Stimulated activated naive CD8-positive, alpha-beta T cell treated with anti-CD3 and anti-CD28 coated beads, Interleukin-15, Interleukin-2, amounts not matched to agents 100 ng/mL and 50 ng/mL, for 24 hours (primary cell): ENCODE measurements at regions not wholly inside any gene's neighbourhood (a gene's known extent, or its start where the extent isn't known, plus 50 kb on each side); places are given as distances from the start of the nearest gene placed in this dataset.

Source experiments
- H3K27ac Mint-ChIP-seq: one replicate; pipeline ENCODE4 v1.8.0; 2021; ENCODE audit warnings: mild to moderate bottlenecking, mixed read lengths
- H3K27me3 Mint-ChIP-seq: one replicate; pipeline ENCODE4 v1.8.0; 2021; ENCODE audit warnings: mixed read lengths
- H3K36me3 Mint-ChIP-seq: one replicate; pipeline ENCODE4 v1.8.0; 2021; ENCODE audit warnings: low read depth, mixed read lengths
- H3K4me1 Mint-ChIP-seq: one replicate; pipeline ENCODE4 v1.8.0; 2021; ENCODE audit warnings: low read depth, mixed read lengths
- H3K4me3 Mint-ChIP-seq: one replicate; pipeline ENCODE4 v1.8.0; 2021; ENCODE audit warnings: mild to moderate bottlenecking, mixed read lengths
- H3K9me3 Mint-ChIP-seq: one replicate; pipeline ENCODE4 v1.8.0; 2021; ENCODE audit warnings: mixed read lengths

GRCh38 chr2:75256485-75256884 is 57.2 kb upstream of the TACR1 start:
- Mint-ChIP-seq H3K9me3 (peaks cover 32% of the 10 kb centered on the region), H3K27me3 (no peaks in the 10 kb centered on the region), H3K4me1 (no peaks in the 10 kb centered on the region), H3K4me3 (no peak overlapping the region), H3K36me3 (no peaks in the 10 kb centered on the region), H3K27ac (no peak overlapping the region)

GRCh38 chr2:75253526-75253925 is 54.2 kb upstream of the TACR1 start:
- Mint-ChIP-seq H3K9me3 (peaks cover 24% of the 10 kb centered on the region), H3K36me3 (no peaks in the 10 kb centered on the region), H3K27ac (no peak overlapping the region), H3K4me3 (no peak overlapping the region), H3K4me1 (no peaks in the 10 kb centered on the region), H3K27me3 (no peaks in the 10 kb centered on the region)

- H3K27ac Mint-ChIP-seq: no peak overlapping the region
- no peaks in the 10 kb centered on the region for H3K36me3 Mint-ChIP-seq
- no peaks in the 10 kb centered on the region for H3K4me1 Mint-ChIP-seq
- H3K9me3 Mint-ChIP-seq: peaks cover 23% of the 10 kb centered on the region
- no peaks in the 10 kb centered on the region for H3K27me3 Mint-ChIP-seq
- H3K4me3 Mint-ChIP-seq: no peak overlapping the region
Measured at GRCh38 chr2:75251896-75252295, 52.6 kb upstream of the TACR1 start.
